ENCODE measurements at regions not wholly inside any gene's neighbourhood (a gene's known extent, or its start where the extent isn't known, plus 50 kb on each side); places are given as distances from the start of the nearest gene placed in this dataset.

- no peak for ATAC-seq
- ChIA-PET POLR2A (ENCODE audit: unreplicated experiment) (no interaction called here), CTCF (no interaction called here)
- 0 out of 2 replicates have a peak, but pooled peaks cover 10% of the 10 kb centered on the region for H3K4me1 ChIP-seq (ENCODE audit: insufficient read depth, low read length)
- no peaks in the 10 kb centered on the region for H3K9me3 ChIP-seq (ENCODE audit: low read length)
- DNase-seq: no peak
- H4K20me1 ChIP-seq (ENCODE audit: low read length): no peaks in the 10 kb centered on the region
- intact Hi-C loops (cut with micrococcal nuclease): no loop called here
- H3F3A ChIP-seq (ENCODE audit: low read length, unreplicated experiment): no peaks in the 10 kb centered on the region
- H3K79me2 ChIP-seq (ENCODE audit: low read length): no peaks in the 10 kb centered on the region
- H3K9ac ChIP-seq (ENCODE audit: low read length): no peak overlapping the region
- no peaks in the 10 kb centered on the region for H3K27me3 ChIP-seq (ENCODE audit: low read length)
- no peaks in the 10 kb centered on the region for H3K9me2 ChIP-seq (replicated peaks; ENCODE audit: low read length)
- H2AFZ ChIP-seq (ENCODE audit: low read length): no peak overlapping the region
- no peak overlapping the region for H3K4me2 ChIP-seq (ENCODE audit: low read length)
- no TSS peak for BruUV-seq (replicated peaks)
- TF ChIP-seq EZH2phosphoT487 (IDR thresholded peaks at IDR 0.05; ENCODE audit: borderline replicate concordance, low read length): no peak
- TF ChIP-seq CTCF (conservative IDR thresholded peaks at IDR 0.05; ENCODE audit: low read depth, low read length): no peak
- TF ChIP-seq EZH2 (IDR thresholded peaks at IDR 0.05; ENCODE audit: low read length, unreplicated experiment): no peak
- H3K27ac ChIP-seq (ENCODE audit: low read length): no peak overlapping the region
- no peak overlapping the region for H3K4me3 ChIP-seq (ENCODE audit: low read length)
- H3K36me3 ChIP-seq (ENCODE audit: low read depth, low read length): no peaks in the 10 kb centered on the region
Observed at GRCh38 chr10:4107285-4107851, 322.4 kb upstream of the KLF6 start.

DNA sequence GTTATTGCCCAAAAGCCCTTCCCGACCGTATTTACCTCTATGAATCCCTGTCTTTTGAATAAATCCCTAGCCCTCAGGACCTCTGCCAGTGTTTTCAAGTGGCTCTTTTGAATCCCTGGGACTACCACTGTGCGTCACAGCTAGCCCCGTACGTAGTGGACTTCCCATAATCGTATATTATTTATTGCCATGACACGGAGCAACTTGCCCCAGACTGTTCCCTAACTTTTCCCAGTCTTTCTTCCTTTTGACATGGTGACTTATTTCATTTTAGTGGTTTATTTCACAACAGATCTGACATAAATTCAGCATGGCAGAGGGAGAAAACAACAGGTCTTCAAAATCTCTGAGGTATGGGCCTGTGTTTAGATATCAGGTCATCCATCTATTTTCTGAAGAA is 318.6 kb upstream of the KLF6 start:
- CTCF ChIA-PET: no interaction called here
- H3K27me3 ChIP-seq (ENCODE audit: low read length): no peaks in the 10 kb centered on the region
- H3K4me3 ChIP-seq (ENCODE audit: low read length): no peak overlapping the region
- no peaks in the 10 kb centered on the region for H3K9me2 ChIP-seq (replicated peaks; ENCODE audit: low read length)
- H3K79me2 ChIP-seq (ENCODE audit: low read length): no peaks in the 10 kb centered on the region
- BruUV-seq (replicated peaks): no TSS peak
- 0 out of 2 replicates have a peak, but pooled peaks cover 10% of the 10 kb centered on the region for H3K4me1 ChIP-seq (ENCODE audit: insufficient read depth, low read length)
- no peak overlapping the region for H3K9ac ChIP-seq (ENCODE audit: low read length)
- no peaks in the 10 kb centered on the region for H3F3A ChIP-seq (ENCODE audit: low read length, unreplicated experiment)
- H3K36me3 ChIP-seq (ENCODE audit: low read depth, low read length): no peaks in the 10 kb centered on the region
- intact Hi-C loops (cut with micrococcal nuclease): no loop called here
- no peak for TF ChIP-seq CTCF (conservative IDR thresholded peaks at IDR 0.05; ENCODE audit: low read depth, low read length)
- no peak for TF ChIP-seq EZH2 (IDR thresholded peaks at IDR 0.05; ENCODE audit: low read length, unreplicated experiment)
- TF ChIP-seq EZH2phosphoT487 (IDR thresholded peaks at IDR 0.05; ENCODE audit: borderline replicate concordance, low read length): no peak
- H2AFZ ChIP-seq (ENCODE audit: low read length): no peak overlapping the region
- H3K4me2 ChIP-seq (ENCODE audit: low read length): no peak overlapping the region
- DNase-seq: no peak
- POLR2A ChIA-PET (ENCODE audit: unreplicated experiment): no interaction called here
- ATAC-seq: no peak
- no peaks in the 10 kb centered on the region for H3K9me3 ChIP-seq (ENCODE audit: low read length)
- no peak overlapping the region for H3K27ac ChIP-seq (ENCODE audit: low read length)
- no peaks in the 10 kb centered on the region for H4K20me1 ChIP-seq (ENCODE audit: low read length)

- Histone ChIP-seq H4K20me1 (ENCODE audit: low read length) (no peaks in the 10 kb centered on the region), H3K9me3 (ENCODE audit: low read length) (no peaks in the 10 kb centered on the region), H3K4me1 (ENCODE audit: insufficient read depth, low read length) (0 out of 2 replicates have a peak, but pooled peaks cover 10% of the 10 kb centered on the region), H3K9ac (ENCODE audit: low read length) (no peak overlapping the region), H2AFZ (ENCODE audit: low read length) (no peak overlapping the region), H3K36me3 (ENCODE audit: low read depth, low read length) (no peaks in the 10 kb centered on the region), H3K9me2 (replicated peaks; ENCODE audit: low read length) (no peaks in the 10 kb centered on the region), H3K27me3 (ENCODE audit: low read length) (no peaks in the 10 kb centered on the region), H3K27ac (ENCODE audit: low read length) (no peak overlapping the region), H3F3A (ENCODE audit: low read length, unreplicated experiment) (no peaks in the 10 kb centered on the region), H3K4me2 (ENCODE audit: low read length) (no peak overlapping the region), H3K79me2 (ENCODE audit: low read length) (no peaks in the 10 kb centered on the region), H3K4me3 (ENCODE audit: low read length) (no peak overlapping the region)
- intact Hi-C loops (cut with micrococcal nuclease): no loop called here
- BruUV-seq (replicated peaks): no TSS peak
- POLR2A ChIA-PET (ENCODE audit: unreplicated experiment): no interaction called here
- TF ChIP-seq EZH2 (IDR thresholded peaks at IDR 0.05; ENCODE audit: low read length, unreplicated experiment) (no peak), EZH2phosphoT487 (IDR thresholded peaks at IDR 0.05; ENCODE audit: borderline replicate concordance, low read length) (no peak), CTCF (conservative IDR thresholded peaks at IDR 0.05; ENCODE audit: low read depth, low read length) (no peak)
- CTCF ChIA-PET: no interaction called here
- DNase-seq (peak; percentile 33), ATAC-seq (no peak)
Observed at GRCh38 chr10:4102802-4103344, 317.9 kb upstream of the KLF6 start.

Data from PC-3 (cell line).